ENCODE measurements at regions not wholly inside any gene's neighbourhood (a gene's known extent, or its start where the extent isn't known, plus 50 kb on each side); places are given as distances from the start of the nearest gene placed in this dataset.

GRCh38 chr20:48153523-48153922 is 368.2 kb upstream of the SULF2 start:
- H3K4me3 ChIP-seq (ENCODE audit: low read depth, low read length), result no peak overlapping the region
- no peak for TF ChIP-seq CTCF (IDR thresholded peaks at IDR 0.05; ENCODE audit: low read depth, low read length, missing control alignments)
- DNase-seq (ENCODE audit: low read depth), result no peak

GRCh38 chr20:48153103-48153502 is 367.8 kb upstream of the SULF2 start:
- no peak overlapping the region for H3K4me3 ChIP-seq (ENCODE audit: low read depth, low read length)
- DNase-seq (ENCODE audit: low read depth), result no peak
- no peak for TF ChIP-seq CTCF (IDR thresholded peaks at IDR 0.05; ENCODE audit: low read depth, low read length, missing control alignments)

GRCh38 chr20:48150568-48150967 is 365.3 kb upstream of the SULF2 start:
- no peak overlapping the region for H3K4me3 ChIP-seq (ENCODE audit: low read depth, low read length)
- DNase-seq (ENCODE audit: low read depth), result no peak
- TF ChIP-seq CTCF (IDR thresholded peaks at IDR 0.05; ENCODE audit: low read depth, low read length, missing control alignments), result no peak

- DNase-seq (ENCODE audit: low read depth), result no peak
- TF ChIP-seq CTCF (IDR thresholded peaks at IDR 0.05; ENCODE audit: low read depth, low read length, missing control alignments), result no peak
- H3K4me3 ChIP-seq (ENCODE audit: low read depth, low read length), result no peak overlapping the region
These were observed 364.6 kb upstream of the SULF2 start for GRCh38 chr20:48149902-48150301.

- TF ChIP-seq CTCF (IDR thresholded peaks at IDR 0.05; ENCODE audit: low read depth, low read length, missing control alignments), result no peak
- no peak overlapping the region for H3K4me3 ChIP-seq (ENCODE audit: low read depth, low read length)
- DNase-seq (ENCODE audit: low read depth), result no peak
These were observed 363.8 kb upstream of the SULF2 start for GRCh38 chr20:48148916-48149672.

- H3K4me3 ChIP-seq (ENCODE audit: low read depth, low read length), result no peak overlapping the region
- no peak for DNase-seq (ENCODE audit: low read depth)
- TF ChIP-seq CTCF (IDR thresholded peaks at IDR 0.05; ENCODE audit: low read depth, low read length, missing control alignments), result no peak
These were observed 362.7 kb upstream of the SULF2 start for GRCh38 chr20:48148020-48148419.

GRCh38 chr20:48147311-48147710 is 362.0 kb upstream of the SULF2 start:
- no peak overlapping the region for H3K4me3 ChIP-seq (ENCODE audit: low read depth, low read length)
- no peak for TF ChIP-seq CTCF (IDR thresholded peaks at IDR 0.05; ENCODE audit: low read depth, low read length, missing control alignments)
- no peak for DNase-seq (ENCODE audit: low read depth)

Measured in GM12864 (cell line).